DND-41 (cell line): ENCODE measurements at regions not wholly inside any gene's neighbourhood (a gene's known extent, or its start where the extent isn't known, plus 50 kb on each side); places are given as distances from the start of the nearest gene placed in this dataset.

Experiments used
- ATAC-seq: fragments of 200-7000 bp; cut with Tn5 transposase; 3 replicates; pipeline ENCODE4 v1.9.1; 2021; ENCODE audit warnings: low read depth; ENCODE audit not compliant: insufficient read depth
- DNase-seq: peaks from one replicate; pipeline ENCODE4 v3.0.0-alpha.2; 2020
- H2AFZ ChIP-seq: 2 replicates; pipeline ENCODE4 v1.6.0; 2012; ENCODE audit warnings: low read depth, low read length
- H3K27ac ChIP-seq: 2 replicates; pipeline ENCODE4 v1.5.1; 2012; ENCODE audit warnings: low read length, inconsistent platforms
- H3K27me3 ChIP-seq: fragments of 200-600 bp; sonication (generic); 2 replicates; pipeline ENCODE4 v1.6.0; 2012; ENCODE audit warnings: low read length, mild to moderate bottlenecking, inconsistent platforms; ENCODE audit not compliant: insufficient read depth, poor library complexity
- H3K36me3 ChIP-seq: 2 replicates; pipeline ENCODE4 v1.5.1; 2012; ENCODE audit warnings: low read length, inconsistent platforms; ENCODE audit not compliant: insufficient read depth
- H3K4me1 ChIP-seq: 2 replicates; pipeline ENCODE4 v1.5.1; 2012; ENCODE audit warnings: mild to moderate bottlenecking, low read length; ENCODE audit not compliant: insufficient read depth
- H3K4me2 ChIP-seq: 2 replicates; pipeline ENCODE4 v1.6.0; 2012; ENCODE audit warnings: mild to moderate bottlenecking, moderate library complexity, low read length, inconsistent platforms; ENCODE audit not compliant: insufficient read depth
- H3K4me3 ChIP-seq, 2 experiments: fragments of 200-600 bp in 1 of 2; shearing (Covaris generic) in 1 of 2; 2 replicates each; pipeline ENCODE4 v1.5.1; 2012 to 2016; ENCODE audit warnings: inconsistent platforms in 2 of 2, low read length in 2 of 2, mild to moderate bottlenecking in 2 of 2, low read depth in 1 of 2, moderate library complexity in 1 of 2
- H3K79me2 ChIP-seq: 2 replicates; pipeline ENCODE4 v1.6.0; 2012; ENCODE audit warnings: low read length, inconsistent platforms; ENCODE audit not compliant: insufficient read depth
- H3K9ac ChIP-seq: 2 replicates; pipeline ENCODE4 v1.6.0; 2012; ENCODE audit warnings: low read depth, mild to moderate bottlenecking, inconsistent platforms, low read length, moderate library complexity
- H3K9me3 ChIP-seq: 2 replicates; pipeline ENCODE4 v1.5.1; 2012; ENCODE audit warnings: low read length, moderate library complexity, mild to moderate bottlenecking, inconsistent platforms; ENCODE audit not compliant: insufficient read depth, severe bottlenecking
- H4K20me1 ChIP-seq: 2 replicates; pipeline ENCODE4 v1.6.0; 2012; ENCODE audit warnings: low read length; ENCODE audit not compliant: insufficient read depth
- CTCF ChIP-seq: IDR thresholded peaks from 2 replicates; pipeline ENCODE4 v1.5.1; 2012; ENCODE audit warnings: borderline replicate concordance, low read length, moderate library complexity, mild to moderate bottlenecking; ENCODE audit not compliant: poor library complexity, severe bottlenecking; ENCODE audit errors: extremely low read depth
- EZH2 ChIP-seq: IDR thresholded peaks from 3 replicates; pipeline ENCODE4 v1.6.1; 2012; ENCODE audit warnings: borderline replicate concordance, low read depth, mild to moderate bottlenecking, moderate library complexity, low read length, inconsistent platforms; ENCODE audit not compliant: severe bottlenecking

- no peaks in the 10 kb centered on the region for H3K36me3 ChIP-seq
- no peaks in the 10 kb centered on the region for H3K9me3 ChIP-seq
- H3K79me2 ChIP-seq = no peaks in the 10 kb centered on the region
- DNase-seq = peak; percentile 68
- H3K9ac ChIP-seq = peak overlapping the region; percentile 20
- peaks cover 39% of the 10 kb centered on the region for H3K4me1 ChIP-seq
- no peaks in the 10 kb centered on the region for H3K27me3 ChIP-seq
- peak overlapping the region; percentile 43 for H3K4me2 ChIP-seq
- H2AFZ ChIP-seq = peak overlapping the region; percentile 68
- H3K27ac ChIP-seq = peak overlapping the region; percentile 70
- TF ChIP-seq CTCF = no peak
- no peak for TF ChIP-seq EZH2
- no peaks in the 10 kb centered on the region for H4K20me1 ChIP-seq
- H3K4me3 ChIP-seq = peak overlapping the region in 1 of 2 experiments; percentile 24; a peak in 1 of 4 replicates
- ATAC-seq = peak; percentile 81
Observed at GRCh38 chr20:40743141-40743775, 54.2 kb upstream of the MAFB start.

GRCh38 chr20:40744072-40744817, 55.2 kb upstream of the MAFB start:
- Histone ChIP-seq H3K4me1 (peaks cover 39% of the 10 kb centered on the region), H4K20me1 (no peaks in the 10 kb centered on the region), H3K27me3 (no peaks in the 10 kb centered on the region), H3K79me2 (no peaks in the 10 kb centered on the region), H2AFZ (peak overlapping the region; percentile 68; the same call in 1 of the 2 replicates), H3K27ac (peak overlapping the region; percentile 70), H3K36me3 (no peaks in the 10 kb centered on the region), H3K4me3 (no peak overlapping the region), H3K9ac (peak overlapping the region; percentile 20; the same call in 1 of the 2 replicates), H3K9me3 (no peaks in the 10 kb centered on the region), H3K4me2 (peak overlapping the region; percentile 43; the same call in 1 of the 2 replicates)
- ATAC-seq = no peak
- no peak for TF ChIP-seq CTCF
- no peak for TF ChIP-seq EZH2
- no peak for DNase-seq

GRCh38 chr20:40744818-40745175, 55.8 kb upstream of the MAFB start:
- Histone ChIP-seq H3K36me3 (no peaks in the 10 kb centered on the region), H3K9ac (no peak overlapping the region), H3K27me3 (no peaks in the 10 kb centered on the region), H3K9me3 (no peaks in the 10 kb centered on the region), H2AFZ (no peak overlapping the region), H4K20me1 (no peaks in the 10 kb centered on the region), H3K27ac (no peak overlapping the region), H3K4me1 (peaks cover 39% of the 10 kb centered on the region), H3K79me2 (no peaks in the 10 kb centered on the region), H3K4me2 (no peak overlapping the region), H3K4me3 (no peak overlapping the region)
- ATAC-seq = no peak
- no peak for DNase-seq
- TF ChIP-seq EZH2 (no peak), CTCF (no peak)
